NCI-H510A (cell line): ENCODE measurements at regions not wholly inside any gene's neighbourhood (a gene's known extent, or its start where the extent isn't known, plus 50 kb on each side); places are given as distances from the start of the nearest gene placed in this dataset.
"Not testable (repeated sequence)": the region's sequence is repeated elsewhere in the genome, so short reads cannot be mapped to it uniquely, and the experiment has no call there.

Experiments used
- DNase-seq: peaks from one replicate; lab custom pipeline; 2025; lab: John Stamatoyannopoulos, UW

GRCh38 chr5:96101358-96102089 is 139.9 kb upstream of the ELL2 start:
- no peak for DNase-seq

DNA sequence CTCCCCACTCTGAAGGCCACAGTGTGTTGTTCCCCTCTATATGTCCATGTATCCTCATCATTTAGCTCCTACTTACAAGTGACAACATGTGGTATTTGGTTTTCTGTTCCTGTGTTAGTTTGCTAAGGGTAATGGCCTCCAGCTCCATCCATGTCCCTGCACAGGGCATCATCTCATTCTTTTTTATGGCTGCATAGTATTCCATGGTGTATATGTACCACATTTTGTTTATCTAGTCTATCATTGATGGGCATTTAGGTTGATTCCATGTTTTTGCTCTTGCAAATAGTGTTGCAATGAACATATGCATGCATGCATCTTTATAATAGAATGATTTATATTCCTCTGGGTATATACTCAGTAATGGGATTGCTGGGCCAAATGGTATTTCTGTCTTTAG is 135.8 kb upstream of the ELL2 start:
- not testable (repeated sequence) for DNase-seq

DNA sequence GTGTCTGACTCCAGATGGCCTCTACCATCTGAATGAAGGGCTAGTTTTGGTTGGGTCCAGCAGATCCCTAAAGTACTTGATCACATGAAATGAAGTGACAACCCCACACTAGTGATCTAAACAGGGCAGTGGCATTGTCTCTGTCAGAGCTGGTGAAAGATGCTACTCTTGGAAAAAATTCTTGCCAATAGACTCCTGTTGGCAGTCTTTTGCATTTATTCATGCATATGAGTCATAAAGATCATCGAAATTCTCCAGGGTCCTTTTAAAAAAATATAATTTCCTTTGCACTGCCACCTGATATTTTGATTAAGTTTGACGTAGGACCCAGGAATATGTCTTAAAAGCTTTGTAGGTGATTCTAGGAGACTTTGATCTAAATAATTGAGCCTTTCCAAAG is 135.1 kb upstream of the ELL2 start:
- DNase-seq, result no peak

- DNase-seq, result no peak
Observed at GRCh38 chr5:96094904-96095303, 133.3 kb upstream of the ELL2 start.

- no peak for DNase-seq
Observed at GRCh38 chr5:96093890-96094381, 132.3 kb upstream of the ELL2 start.

- no peak for DNase-seq
Observed at GRCh38 chr5:96093340-96093739, 131.7 kb upstream of the ELL2 start.

DNA sequence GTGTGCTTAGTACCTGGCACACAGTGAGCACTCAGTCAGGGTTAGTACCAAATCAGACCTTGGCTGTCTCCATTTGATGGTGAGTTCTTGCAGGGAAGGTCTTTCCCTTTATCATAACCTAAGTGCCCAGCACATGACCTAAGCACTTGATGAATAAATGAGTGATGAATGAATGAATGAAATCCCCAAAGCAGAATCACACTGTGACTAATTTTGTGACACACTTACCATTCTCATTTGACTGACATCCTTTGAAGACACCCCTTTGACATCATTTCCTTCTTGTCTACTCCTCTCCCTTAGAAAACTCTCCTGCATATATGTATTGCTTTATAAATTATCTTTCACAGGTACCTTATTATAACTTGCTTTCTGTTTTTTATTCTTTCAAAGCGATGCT is 130.2 kb upstream of the ELL2 start:
- no peak for DNase-seq

DNA sequence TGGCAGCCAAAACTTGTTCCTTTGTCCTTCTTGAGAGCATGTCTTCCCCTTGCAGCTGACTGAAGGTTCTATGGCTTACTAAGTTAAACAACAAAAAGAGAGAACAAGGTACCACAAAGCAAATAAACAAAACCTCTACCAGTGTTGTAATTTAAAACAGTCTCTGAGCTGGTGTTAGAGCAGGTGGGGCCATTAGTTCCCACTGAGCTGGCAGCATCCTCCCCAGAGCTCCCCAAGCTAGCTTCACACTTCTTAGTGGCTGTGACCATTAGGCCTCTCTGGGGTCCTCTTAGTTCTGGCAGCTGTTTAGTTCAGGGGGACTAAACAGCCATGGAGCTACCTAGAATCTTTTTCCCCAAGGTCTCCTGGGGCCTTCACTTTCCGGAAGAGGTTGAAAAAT is 128.6 kb upstream of the ELL2 start:
- DNase-seq, result no peak

- DNase-seq, result no peak
Observed at GRCh38 chr5:96088706-96089498, 127.3 kb upstream of the ELL2 start.

GRCh38 chr5:96087939-96088338 is 126.3 kb upstream of the ELL2 start:
- no peak for DNase-seq

GRCh38 chr5:96084874-96085506 is 123.3 kb upstream of the ELL2 start:
- no peak for DNase-seq

GRCh38 chr5:96083361-96083881 is 121.8 kb upstream of the ELL2 start:
- DNase-seq, result no peak

DNA sequence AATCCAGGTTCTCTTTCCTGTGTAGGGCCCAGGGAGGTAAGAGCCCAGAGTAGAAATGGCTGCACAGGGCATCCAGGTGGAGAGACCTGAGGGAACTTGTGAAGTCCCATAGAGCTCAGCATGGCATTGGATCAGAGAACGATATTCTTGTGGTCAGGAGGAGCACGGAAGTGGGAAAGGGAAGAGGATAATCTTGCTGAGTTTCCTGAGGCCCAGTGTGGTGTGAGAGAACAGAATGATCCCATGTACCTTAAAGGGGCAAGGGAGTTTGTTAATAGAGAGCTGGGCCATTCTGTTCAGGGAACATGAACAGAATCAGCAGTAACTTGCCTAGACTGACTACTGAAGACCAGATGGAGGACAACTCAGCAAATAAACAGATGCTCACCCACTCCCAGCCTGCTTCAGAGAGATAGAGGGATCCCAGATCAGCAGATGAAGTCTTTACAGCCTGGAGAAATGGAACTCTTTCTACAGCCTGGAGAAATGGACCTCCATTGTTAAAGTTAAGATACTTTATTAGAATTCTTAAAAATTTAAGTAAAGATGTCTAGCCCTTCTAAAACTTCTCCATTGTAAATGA is 119.7 kb upstream of the ELL2 start:
- DNase-seq, result no peak

GRCh38 chr5:96080557-96080956 is 118.9 kb upstream of the ELL2 start:
- DNase-seq, result no peak

DNA sequence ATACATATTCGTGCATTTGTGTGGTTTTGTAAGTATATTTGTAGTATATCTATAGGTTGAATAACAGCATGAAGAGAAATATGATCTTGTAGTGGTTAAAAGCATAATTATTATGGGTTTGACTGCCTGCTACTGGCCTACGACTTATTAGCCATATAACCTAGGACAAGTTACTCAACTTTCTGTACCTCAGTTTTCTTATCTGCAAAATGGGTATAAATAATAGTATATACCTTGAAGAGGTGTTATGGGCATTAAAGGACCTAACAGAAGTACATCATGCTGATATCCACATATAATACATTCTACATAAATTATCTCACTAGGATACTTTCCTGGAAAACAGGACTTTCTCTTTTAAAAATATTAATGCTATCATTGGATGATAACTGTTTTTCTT is 118.3 kb upstream of the ELL2 start:
- no peak for DNase-seq

DNA sequence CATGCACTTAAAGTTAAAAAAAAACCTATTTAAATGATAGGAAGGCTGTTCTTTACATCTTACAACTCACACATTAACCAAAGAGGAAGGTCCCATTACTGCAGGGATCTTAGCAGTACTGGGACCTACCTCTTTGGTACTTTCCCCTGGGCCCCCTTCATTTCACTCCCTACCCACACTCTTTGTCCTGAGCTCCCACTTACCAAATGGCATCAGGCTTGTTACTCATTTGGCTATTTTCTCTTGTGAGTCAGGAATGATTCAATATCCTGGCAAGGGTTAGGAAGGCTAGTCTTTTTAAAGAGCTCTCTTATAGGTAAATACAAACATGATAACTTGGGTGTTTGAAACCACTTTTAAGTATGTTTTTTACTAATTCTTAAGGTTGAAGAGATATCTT is 117.4 kb upstream of the ELL2 start:
- no peak for DNase-seq

GRCh38 chr5:96076451-96076850 is 114.8 kb upstream of the ELL2 start:
- no peak for DNase-seq

DNA sequence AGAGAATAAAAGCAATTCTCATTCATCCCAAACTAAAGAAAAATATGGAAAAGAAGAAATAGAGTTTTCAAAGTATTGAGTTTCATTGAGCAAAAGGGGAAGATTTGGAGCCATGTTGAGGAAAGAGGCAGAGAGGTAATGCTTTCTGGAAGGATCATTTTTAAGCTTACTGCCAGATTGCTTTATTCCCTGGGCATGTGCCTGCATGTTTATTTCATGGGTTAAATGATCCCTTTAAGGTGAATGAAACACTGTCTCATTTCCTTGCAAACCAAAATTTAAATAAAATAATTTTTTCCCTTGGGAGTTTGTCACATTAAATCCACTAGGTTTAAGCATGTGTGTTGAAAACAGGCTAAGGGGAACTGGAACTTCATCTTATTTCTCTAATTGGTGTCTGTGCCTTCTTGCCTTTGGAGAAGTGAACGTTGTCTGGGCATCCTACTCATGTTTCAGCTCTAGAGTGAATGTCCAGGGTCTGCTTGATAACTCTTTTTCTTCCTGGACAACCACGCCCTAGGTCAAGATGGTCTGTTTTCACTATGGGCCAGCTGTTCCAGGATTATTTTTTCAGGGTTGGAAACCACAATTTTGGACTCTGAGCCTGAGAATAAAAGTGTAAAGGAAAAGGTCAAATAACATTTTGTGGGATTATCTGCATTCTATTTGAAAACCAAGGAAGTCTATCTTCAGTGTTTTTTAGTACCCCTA is 114.1 kb upstream of the ELL2 start:
- DNase-seq, result no peak

GRCh38 chr5:96074870-96075269 is 113.2 kb upstream of the ELL2 start:
- DNase-seq, result no peak

- DNase-seq, result no peak
Observed at GRCh38 chr5:96074460-96074859, 112.8 kb upstream of the ELL2 start.

DNA sequence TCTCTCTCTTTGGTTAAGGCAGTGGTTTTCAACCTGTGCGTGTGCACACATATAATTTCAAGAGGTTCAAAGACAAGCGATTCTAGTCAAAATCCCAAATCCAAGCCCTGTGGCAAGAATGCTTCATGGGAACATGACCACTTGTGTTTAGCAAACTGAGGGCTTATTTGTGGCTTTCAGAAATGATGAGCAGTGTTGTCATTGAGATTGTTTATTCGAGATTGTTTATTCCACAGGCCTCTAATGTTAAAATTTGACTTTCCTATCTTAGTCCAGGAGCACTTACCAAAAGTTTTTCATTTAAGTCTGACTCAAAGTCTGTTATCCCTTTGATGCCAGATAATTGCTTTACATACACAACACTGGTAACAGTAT is 111.1 kb upstream of the ELL2 start:
- no peak for DNase-seq
